HG02938 (cell line): ENCODE measurements at regions not wholly inside any gene's neighbourhood (a gene's known extent, or its start where the extent isn't known, plus 50 kb on each side); places are given as distances from the start of the nearest gene placed in this dataset.

ENCODE experiments used
- ATAC-seq: cut with Tn5 transposase; IDR thresholded peaks from one replicate; pipeline ENCODE4 v1.9.1; 2021; ENCODE audit warnings: mild to moderate bottlenecking, moderate library complexity; ENCODE audit not compliant: unreplicated experiment

- no peak for ATAC-seq
These were observed 119.1 kb upstream of the NCK2 start for GRCh38 chr2:105625632-105626031.

- ATAC-seq, result no peak
These were observed 123.7 kb upstream of the NCK2 start for GRCh38 chr2:105621038-105621437.

GRCh38 chr2:105618351-105618659 lies 126.4 kb upstream of the NCK2 start:
- ATAC-seq, result no peak

- no peak for ATAC-seq
These were observed 126.9 kb upstream of the NCK2 start for GRCh38 chr2:105617631-105618350.

- ATAC-seq, result no peak
These were observed 129.4 kb upstream of the NCK2 start for GRCh38 chr2:105615305-105615704.

- ATAC-seq, result no peak
These were observed 132.8 kb upstream of the NCK2 start for GRCh38 chr2:105611811-105612424.

- no peak for ATAC-seq
These were observed 133.4 kb upstream of the NCK2 start for GRCh38 chr2:105611333-105611637.

GRCh38 chr2:105610576-105611332 lies 134.0 kb upstream of the NCK2 start:
- ATAC-seq, result no peak

GRCh38 chr2:105609746-105610402 lies 134.8 kb upstream of the NCK2 start:
- ATAC-seq, result no peak

GRCh38 chr2:105607920-105608504 lies 136.7 kb upstream of the NCK2 start:
- ATAC-seq, result no peak

GRCh38 chr2:105606081-105606480 lies 138.6 kb upstream of the NCK2 start:
- ATAC-seq, result no peak

- no peak for ATAC-seq
These were observed 139.8 kb upstream of the NCK2 start for GRCh38 chr2:105604938-105605337.

- ATAC-seq, result no peak
These were observed 143.5 kb upstream of the NCK2 start for GRCh38 chr2:105600949-105601794.

GRCh38 chr2:105600602-105600948 lies 144.1 kb upstream of the NCK2 start:
- ATAC-seq, result no peak

- no peak for ATAC-seq
These were observed 144.7 kb upstream of the NCK2 start for GRCh38 chr2:105600037-105600442.

GRCh38 chr2:105598829-105599698 lies 145.6 kb upstream of the NCK2 start:
- ATAC-seq, result no peak

GRCh38 chr2:105597806-105598803 lies 146.6 kb upstream of the NCK2 start:
- no peak for ATAC-seq

- ATAC-seq, result no peak
These were observed 147.5 kb upstream of the NCK2 start for GRCh38 chr2:105597011-105597805.
